GM19351 (cell line): ENCODE measurements at regions not wholly inside any gene's neighbourhood (a gene's known extent, or its start where the extent isn't known, plus 50 kb on each side); places are given as distances from the start of the nearest gene placed in this dataset.
A peak's percentile ranks its signal among the peaks of the same experiment; 100 is the strongest.
"Not testable (repeated sequence)": the region's sequence is repeated elsewhere in the genome, so short reads cannot be mapped to it uniquely, and the experiment has no call there.

Experiments used
- ATAC-seq: cut with Tn5 transposase; IDR thresholded peaks from one replicate; pipeline ENCODE4 v1.9.1; 2021; ENCODE audit warnings: mild to moderate bottlenecking, moderate library complexity; ENCODE audit not compliant: unreplicated experiment

DNA sequence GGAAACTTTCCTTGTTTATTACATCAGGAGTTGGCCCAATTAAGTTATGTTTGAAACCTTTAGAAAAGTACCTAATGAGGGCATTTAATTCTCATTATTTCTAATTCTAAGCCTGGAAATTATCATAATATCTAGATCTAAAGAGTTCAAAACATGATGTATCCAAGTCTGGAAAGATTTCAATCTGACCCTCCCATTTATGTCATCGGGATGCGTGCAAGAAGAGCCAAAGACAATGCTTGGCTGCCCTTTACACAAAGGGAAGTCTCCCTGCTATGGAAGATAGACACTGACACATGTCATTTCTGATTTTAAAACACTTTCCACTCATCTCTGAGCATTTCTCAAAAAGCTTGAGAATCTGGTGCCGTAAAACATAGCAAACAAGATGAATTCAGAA, 222.4 kb downstream of the ANTXR2 start:
- ATAC-seq, result no peak

DNA sequence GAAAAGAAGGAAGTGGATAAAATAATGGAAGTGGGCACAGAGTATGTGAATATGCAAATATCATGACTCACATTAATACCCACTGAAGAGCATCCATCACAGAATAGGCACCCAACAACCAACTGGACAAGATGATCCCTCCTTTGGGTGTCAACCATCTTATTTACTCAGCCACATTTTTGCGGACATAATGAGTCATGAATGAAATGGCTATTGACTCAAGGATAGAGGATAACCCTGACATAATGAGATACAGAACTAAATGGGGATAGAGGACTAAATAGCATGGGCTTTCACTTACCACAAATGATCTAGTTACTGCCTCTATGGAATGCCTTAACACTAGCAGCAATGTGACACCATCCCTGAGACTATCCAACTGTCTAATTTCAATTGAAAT, 224.7 kb downstream of the ANTXR2 start:
- no peak for ATAC-seq

GRCh38 chr4:79847411-79847810, 225.6 kb downstream of the ANTXR2 start:
- no peak for ATAC-seq

- ATAC-seq, result no peak
Measured at GRCh38 chr4:79842162-79842561, 230.9 kb downstream of the ANTXR2 start.

- no peak for ATAC-seq
Measured at GRCh38 chr4:79833857-79834256, 239.2 kb downstream of the ANTXR2 start.

DNA sequence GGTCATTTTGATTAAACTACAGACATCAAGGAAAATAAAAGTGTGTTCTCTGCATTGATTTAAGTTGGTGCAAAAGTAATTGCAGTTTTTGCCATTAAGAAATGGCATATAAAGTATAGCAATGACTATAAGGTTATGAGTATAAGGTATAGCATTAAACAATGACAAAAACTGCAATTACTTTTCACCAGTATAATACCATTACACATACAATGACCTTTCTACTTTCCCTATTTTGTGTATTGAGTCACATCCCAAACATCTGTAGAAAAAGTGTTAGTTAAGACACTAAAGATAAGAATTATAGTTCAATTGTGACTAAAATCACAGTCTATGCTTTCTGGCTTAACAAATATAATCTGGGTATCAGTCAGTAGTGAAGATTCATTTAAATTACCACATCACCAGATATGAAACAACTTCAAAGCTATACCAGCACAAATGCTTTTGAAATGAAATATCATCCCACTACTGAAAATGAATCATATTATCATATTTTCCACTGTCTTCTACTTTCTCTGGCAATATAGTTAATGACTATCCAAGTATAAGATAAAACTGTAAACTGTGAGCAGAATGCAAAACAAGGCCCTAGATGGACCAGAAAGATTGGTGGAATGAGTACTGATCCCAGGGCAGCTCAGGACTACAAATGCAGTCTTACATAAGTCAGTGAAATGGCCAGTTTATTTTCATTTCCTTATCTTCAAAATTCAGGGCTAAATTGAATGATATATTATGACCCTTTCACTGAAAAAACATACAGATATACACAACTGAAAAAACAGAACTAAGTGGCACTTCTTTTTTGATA, 241.1 kb downstream of the ANTXR2 start:
- ATAC-seq, result no peak

DNA sequence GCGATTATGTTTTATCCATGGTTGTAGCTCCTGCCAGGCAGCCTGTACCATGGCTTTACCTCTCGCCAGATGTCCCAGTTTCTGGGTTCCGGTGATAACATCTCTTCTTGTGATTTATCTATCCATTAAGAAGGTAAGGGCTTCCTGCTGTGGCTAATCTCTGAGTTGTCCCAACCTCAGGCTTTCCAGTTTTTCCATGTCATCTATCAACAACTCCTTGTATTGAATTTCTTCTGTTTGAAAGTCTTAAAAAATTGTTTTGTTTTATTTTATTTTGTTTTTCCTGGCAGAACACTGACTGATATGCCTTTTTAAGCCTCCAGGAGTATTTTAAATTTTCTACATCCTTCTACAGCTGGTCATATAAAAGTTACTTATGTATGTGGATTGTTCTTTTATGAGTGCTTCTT, 241.9 kb downstream of the ANTXR2 start:
- no peak for ATAC-seq

GRCh38 chr4:79827283-79827682, 245.7 kb downstream of the ANTXR2 start:
- ATAC-seq, result no peak

DNA sequence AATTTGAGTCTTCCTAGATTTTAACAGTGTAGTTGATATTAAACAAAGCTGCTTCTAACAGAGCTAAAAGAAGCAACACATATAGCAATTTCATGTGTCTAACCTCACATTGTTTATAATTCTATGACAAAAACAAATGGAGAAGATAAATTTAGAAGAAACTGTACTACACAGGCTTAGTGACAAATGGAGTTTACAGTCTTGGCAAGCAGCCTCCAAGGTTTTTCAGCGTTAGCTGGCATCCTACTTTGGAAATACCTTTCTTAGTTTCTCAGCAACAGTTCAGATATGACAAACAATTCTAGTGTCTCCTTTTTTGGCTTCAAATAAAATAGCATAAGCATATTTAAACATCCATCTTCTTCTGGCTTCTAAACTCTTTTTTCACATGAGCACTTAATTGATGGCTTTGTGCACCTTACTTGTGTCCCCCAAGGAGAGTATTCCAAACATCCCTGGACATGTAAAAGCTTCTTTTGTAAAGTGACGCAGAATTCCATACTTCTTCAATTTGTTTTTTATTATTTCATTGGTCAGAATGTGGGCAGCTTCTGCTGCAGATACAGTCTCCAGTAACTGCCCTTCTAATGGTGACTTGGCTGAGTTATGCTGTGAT, 249.8 kb downstream of the ANTXR2 start:
- no peak for ATAC-seq

DNA sequence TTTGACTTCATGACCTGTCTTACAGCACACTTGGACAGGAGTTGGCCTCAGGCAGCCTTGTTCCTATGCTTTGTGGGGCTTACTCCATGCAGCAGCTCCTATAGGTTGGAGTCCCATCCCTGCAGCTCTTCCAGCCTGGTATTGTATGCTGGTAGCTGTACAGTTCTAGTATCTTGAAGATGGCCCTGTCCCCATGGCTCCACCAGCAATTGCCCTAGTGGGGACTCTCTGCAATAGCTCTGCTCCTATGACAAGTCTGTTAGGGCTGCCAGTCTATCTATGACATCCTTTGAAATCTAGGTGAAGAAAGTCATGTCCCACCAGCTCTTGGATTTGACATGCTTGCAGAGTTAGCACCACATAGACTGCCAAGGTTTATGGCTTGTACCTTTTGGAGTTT, 252.6 kb downstream of the ANTXR2 start:
- peak; percentile 63 for ATAC-seq

- ATAC-seq, result not testable (repeated sequence)
Measured at GRCh38 chr4:79807933-79808332, 265.1 kb downstream of the ANTXR2 start.

GRCh38 chr4:79798047-79798446, 275.0 kb downstream of the ANTXR2 start:
- no peak for ATAC-seq

DNA sequence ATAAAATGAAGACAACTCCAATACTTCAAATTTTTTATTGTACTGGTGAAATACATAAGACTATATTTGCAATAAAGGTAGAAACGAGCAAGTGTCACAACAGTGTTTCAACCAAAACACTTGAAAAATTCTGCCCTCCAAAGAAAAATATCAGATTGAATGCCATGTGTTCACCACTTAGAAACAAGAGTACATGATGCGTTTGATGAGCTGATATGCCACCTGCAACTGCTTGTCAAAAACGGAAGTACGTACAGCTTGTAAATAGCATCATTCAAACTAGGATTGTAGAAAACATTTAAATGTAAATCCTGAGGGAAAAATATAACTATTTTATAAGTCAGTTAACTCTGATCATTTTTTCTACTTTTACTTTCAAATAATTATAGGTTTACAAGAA, 276.1 kb downstream of the ANTXR2 start:
- ATAC-seq, result no peak

GRCh38 chr4:79788884-79789283, 284.1 kb downstream of the ANTXR2 start:
- no peak for ATAC-seq

- ATAC-seq, result no peak
Measured at GRCh38 chr4:79780129-79780528, 292.9 kb downstream of the ANTXR2 start.

GRCh38 chr4:79772510-79772909, 300.5 kb downstream of the ANTXR2 start:
- ATAC-seq, result no peak

DNA sequence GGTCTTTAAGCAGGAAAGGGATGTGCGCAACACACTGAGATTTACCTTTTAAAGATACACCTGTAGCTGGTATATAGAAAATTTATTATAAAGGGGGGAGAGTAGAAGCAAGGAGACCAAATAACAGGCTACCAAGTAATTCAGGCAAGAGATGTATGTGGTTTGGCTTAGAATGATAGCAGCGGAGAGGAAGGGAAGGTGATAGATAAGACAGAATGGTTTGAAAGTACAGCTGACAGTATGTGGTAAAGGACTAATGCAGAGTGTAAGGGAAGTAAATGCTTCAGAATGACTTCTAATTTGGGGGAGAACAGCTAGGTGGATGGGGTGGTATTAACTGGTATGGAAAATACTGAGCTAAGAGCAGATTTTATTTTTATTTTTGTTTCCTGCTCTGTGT, 308.9 kb downstream of the ANTXR2 start:
- no peak for ATAC-seq

DNA sequence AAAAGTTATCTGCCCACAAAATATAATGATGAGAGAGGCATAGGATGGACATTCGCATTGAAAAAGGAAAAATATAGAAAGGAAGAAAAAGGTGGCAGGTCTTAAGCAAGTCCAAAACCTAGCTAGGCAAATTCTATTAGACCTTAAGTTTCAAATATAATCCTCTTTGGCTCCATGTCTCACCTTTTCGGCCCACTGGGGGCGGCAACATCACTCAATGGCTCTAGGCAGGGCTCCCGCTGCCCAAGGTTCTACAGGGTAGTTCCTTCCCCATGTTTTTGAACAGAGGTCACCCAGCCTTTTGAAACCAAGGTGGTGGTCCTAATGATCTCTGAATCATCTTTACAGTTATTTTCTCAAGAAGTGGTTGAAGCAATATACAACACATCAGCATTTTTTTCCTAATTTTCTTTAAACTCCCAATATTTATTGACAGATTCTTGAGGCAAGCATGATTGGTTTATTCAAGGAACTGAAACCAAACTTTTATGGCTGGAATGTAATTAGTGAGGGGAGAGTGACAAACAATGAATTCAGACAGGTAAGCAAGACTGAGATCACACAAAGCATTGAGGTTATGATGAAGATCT, 309.4 kb downstream of the ANTXR2 start:
- ATAC-seq, result no peak

DNA sequence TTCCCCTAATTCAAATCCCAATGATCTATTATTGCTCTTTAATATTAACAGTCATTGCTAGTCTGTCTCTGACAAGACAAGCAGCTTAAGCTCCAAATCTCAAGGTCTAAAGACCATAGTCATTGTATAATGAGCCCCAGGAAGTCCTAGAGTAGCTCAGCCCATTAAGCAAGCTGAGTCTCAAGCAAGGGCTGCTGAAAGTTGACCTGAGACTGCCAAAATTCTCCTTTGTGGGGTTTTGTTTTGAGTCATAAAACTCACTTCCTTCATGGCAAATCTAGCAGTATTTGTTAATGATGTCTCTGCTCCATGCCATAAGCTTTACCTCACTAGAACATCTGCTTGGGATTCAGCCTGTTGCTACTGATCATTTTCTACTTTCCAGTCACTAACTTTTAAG, 313.2 kb downstream of the ANTXR2 start:
- peak; percentile 70 for ATAC-seq

GRCh38 chr4:79757600-79757999, 315.4 kb downstream of the ANTXR2 start:
- ATAC-seq, result no peak

DNA sequence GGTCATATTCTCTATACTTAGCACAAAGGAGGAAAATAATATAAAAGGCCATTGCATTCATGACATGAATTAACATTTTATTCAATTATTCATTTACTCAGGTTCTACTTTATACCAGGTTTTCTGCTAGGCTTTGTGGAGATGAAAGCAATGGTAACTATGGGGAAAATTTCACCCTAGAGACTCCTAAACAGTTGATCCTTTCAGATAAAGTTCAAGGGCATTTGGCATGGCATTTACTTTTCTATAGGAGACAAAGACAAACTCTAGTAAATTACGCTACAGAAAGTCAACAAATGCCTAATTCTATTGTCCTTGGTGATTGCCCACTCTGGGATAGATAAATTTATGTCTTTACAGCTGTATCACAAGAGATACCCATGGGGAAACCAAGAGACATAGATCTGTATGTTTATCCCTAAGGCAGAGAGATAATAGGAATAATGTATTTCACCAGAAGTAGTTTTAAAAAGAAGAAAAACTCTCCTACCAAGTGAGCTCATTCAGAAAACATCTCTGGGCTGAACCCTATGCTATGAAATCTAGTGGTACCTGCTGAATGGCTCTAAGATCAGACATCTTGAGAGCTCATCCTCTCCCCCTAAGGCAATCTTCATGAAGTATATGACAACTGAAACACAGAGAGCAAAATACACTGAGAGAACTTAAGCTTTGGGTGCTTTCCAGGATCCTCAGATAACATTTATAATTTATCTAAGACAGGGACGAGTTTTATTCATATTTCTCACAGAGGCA, 316.7 kb downstream of the ANTXR2 start:
- ATAC-seq, result no peak
